LoVo (cell line): ENCODE measurements at regions not wholly inside any gene's neighbourhood (a gene's known extent, or its start where the extent isn't known, plus 50 kb on each side); places are given as distances from the start of the nearest gene placed in this dataset.
"Not testable (repeated sequence)": the region's sequence is repeated elsewhere in the genome, so short reads cannot be mapped to it uniquely, and the experiment has no call there.

Experiments used
- DNase-seq: peaks from one replicate; pipeline ENCODE4 v3.0.0-alpha.2; 2016; ENCODE audit warnings: low spot score

- no peak for DNase-seq
Measured at GRCh38 chr1:178572604-178573003, 59.7 kb downstream of the TEX35 start.

- DNase-seq, result no peak
Measured at GRCh38 chr1:178573330-178573729, 60.4 kb downstream of the TEX35 start.

GRCh38 chr1:178574345-178574744 is 61.4 kb downstream of the TEX35 start:
- peak; percentile 45 for DNase-seq

- DNase-seq, result no peak
Measured at GRCh38 chr1:178575611-178576361, 62.9 kb downstream of the TEX35 start.

GRCh38 chr1:178576841-178577240 is 63.9 kb downstream of the TEX35 start:
- DNase-seq, result no peak

- DNase-seq, result no peak
Measured at GRCh38 chr1:178577882-178578281, 65.0 kb downstream of the TEX35 start.

- DNase-seq, result no peak
Measured at GRCh38 chr1:178578541-178578940, 65.6 kb downstream of the TEX35 start.

GRCh38 chr1:178579095-178579494 is 66.2 kb downstream of the TEX35 start:
- DNase-seq, result no peak

- DNase-seq, result no peak
Measured at GRCh38 chr1:178579562-178579961, 66.7 kb downstream of the TEX35 start.

GRCh38 chr1:178580096-178580495 is 67.2 kb downstream of the TEX35 start:
- no peak for DNase-seq

- no peak for DNase-seq
Measured at GRCh38 chr1:178580876-178581275, 68.0 kb downstream of the TEX35 start.

- no peak for DNase-seq
Measured at GRCh38 chr1:178581351-178582303, 68.7 kb downstream of the TEX35 start.

GRCh38 chr1:178587096-178587495 is 74.2 kb downstream of the TEX35 start:
- DNase-seq, result no peak

- DNase-seq, result no peak
Measured at GRCh38 chr1:178587975-178588374, 75.1 kb downstream of the TEX35 start.

- not testable (repeated sequence) for DNase-seq
Measured at GRCh38 chr1:178589042-178589441, 76.1 kb downstream of the TEX35 start.

GRCh38 chr1:178591811-178592210 is 78.9 kb downstream of the TEX35 start:
- DNase-seq, result not testable (repeated sequence)

GRCh38 chr1:178593515-178593914 is 80.6 kb downstream of the TEX35 start:
- DNase-seq, result no peak

- no peak for DNase-seq
Measured at GRCh38 chr1:178594133-178594532, 81.2 kb downstream of the TEX35 start.

GRCh38 chr1:178595491-178595890 is 82.6 kb downstream of the TEX35 start:
- DNase-seq, result no peak

- DNase-seq, result no peak
Measured at GRCh38 chr1:178599087-178599486, 86.2 kb downstream of the TEX35 start.

GRCh38 chr1:178599745-178600144 is 86.8 kb downstream of the TEX35 start:
- DNase-seq, result no peak

- DNase-seq, result no peak
Measured at GRCh38 chr1:178603926-178604325, 91.0 kb downstream of the TEX35 start.

GRCh38 chr1:178606839-178607238 is 93.9 kb downstream of the TEX35 start:
- DNase-seq, result no peak
